GM08714 (cell line): ENCODE measurements at regions not wholly inside any gene's neighbourhood (a gene's known extent, or its start where the extent isn't known, plus 50 kb on each side); places are given as distances from the start of the nearest gene placed in this dataset.

Experiments used
- H3K4me3 ChIP-seq: fragments of 200-500 bp; sonication (Bioruptor generic); 2 replicates; pipeline ENCODE4 v1.5.1; 2014; ENCODE audit warnings: mild to moderate bottlenecking, low read length, inconsistent platforms
- ZNF274 ChIP-seq: IDR thresholded peaks from 2 replicates; pipeline ENCODE4 v1.6.1; 2012; ENCODE audit warnings: mild to moderate bottlenecking, low read depth, low read length

DNA sequence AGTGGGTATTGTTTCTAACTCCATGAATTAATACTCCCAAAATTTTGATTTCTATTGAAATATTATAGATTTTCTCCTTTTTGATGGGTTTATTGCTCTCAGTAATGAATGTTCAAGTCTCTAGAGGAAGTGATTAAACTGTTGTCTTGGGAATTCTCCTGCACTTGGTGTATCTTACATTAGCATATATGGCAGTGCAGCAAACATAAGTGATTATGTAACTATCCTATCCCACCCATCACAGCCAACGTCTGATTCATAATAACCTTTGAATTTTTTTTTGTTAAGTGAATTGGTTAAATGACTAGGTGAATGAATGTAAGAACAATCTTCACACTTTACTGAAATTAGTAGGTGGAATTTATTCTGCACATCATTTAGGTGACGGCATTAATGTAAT is 483.7 kb downstream of the TAF11L14 start:
- TF ChIP-seq ZNF274, result no peak
- H3K4me3 ChIP-seq, result no peak overlapping the region

DNA sequence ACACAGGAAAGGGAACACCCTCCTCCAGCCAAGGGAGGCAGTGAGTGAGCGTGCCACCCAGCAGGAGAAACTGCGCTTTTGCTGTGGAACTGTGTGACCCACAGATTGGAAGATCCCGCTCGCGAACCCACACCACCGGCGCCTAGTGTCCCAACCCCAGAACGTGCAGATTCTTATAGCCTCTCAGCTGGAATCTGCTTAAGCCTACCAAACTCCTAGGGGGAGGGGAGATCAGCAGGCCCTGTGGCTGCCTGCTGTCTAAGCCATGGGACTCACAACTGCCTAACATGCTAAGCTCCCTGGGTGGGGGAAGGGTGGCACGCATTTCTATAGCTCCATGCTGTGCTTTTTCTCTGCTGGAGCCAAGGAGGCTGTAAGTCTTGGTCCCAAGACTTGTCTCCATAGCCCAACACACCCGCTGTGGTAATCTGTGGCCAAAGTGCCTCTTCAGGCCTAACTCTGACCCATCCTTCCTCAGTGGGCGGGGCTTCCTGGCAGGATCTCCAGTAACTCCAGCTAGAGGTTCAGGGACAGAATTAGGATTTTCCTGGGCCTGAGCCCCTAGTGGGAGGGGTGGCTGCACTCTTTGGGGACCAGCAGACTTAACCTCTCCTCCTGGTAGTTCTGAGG is 485.0 kb downstream of the TAF11L14 start:
- TF ChIP-seq ZNF274, result no peak
- no peak overlapping the region for H3K4me3 ChIP-seq

DNA sequence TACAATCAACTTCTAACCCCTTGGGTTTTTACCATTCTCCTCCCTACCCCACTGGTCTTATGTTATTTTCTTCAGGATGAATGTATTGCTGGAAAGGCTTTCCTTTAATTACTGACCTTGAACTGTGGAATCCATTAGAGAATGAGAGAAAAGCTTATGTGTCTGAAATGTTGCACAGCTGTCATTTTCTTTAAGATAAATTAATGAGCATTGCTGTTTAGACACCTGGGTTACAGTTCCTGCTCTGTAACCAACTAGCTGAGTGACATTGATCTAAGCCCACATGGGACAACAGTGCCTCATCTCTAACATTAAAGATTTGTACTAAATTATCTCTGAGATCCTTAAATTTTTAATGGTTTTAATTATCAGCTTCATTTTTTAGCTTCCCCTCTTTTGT is 507.0 kb downstream of the TAF11L14 start:
- no peak for TF ChIP-seq ZNF274
- no peak overlapping the region for H3K4me3 ChIP-seq

DNA sequence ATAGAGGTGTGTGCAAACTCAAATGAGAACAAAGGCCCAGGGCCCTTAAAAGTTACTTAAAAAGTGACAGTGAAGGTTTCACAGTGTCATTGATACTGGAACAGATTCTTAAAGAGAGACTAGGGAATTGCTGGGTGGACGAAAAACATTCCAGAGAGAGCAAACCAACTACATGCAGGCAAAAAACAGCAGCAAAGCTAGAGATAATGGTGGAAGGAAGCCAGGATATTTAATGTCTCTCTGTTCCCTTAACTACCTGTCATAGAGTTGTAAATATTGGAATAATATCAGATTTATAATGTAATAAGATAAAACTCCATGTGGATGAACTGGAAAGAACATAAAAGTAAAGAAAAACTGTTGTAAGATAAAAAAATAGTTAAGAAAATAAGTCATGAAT is 508.6 kb downstream of the TAF11L14 start:
- TF ChIP-seq ZNF274, result no peak
- H3K4me3 ChIP-seq, result no peak overlapping the region

DNA sequence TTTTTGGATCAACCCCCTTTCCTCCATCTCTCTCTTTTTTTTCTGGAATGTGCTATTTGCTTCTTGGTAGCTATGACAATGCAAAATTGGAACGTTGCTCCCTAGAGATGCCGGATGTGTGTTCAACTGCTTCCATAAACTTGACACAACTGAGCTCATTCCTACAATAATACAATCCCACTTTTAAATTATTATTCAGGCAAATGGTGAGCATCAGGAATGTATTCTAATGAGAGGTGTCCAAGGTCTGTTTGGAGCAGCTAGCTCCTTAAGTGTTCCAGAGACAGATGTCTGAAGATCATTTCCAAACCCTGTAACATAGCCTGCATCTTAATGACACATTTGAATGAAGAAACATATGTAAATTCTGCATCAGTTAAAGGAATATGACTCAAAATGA is 518.4 kb downstream of the TAF11L14 start:
- no peak overlapping the region for H3K4me3 ChIP-seq
- no peak for TF ChIP-seq ZNF274

DNA sequence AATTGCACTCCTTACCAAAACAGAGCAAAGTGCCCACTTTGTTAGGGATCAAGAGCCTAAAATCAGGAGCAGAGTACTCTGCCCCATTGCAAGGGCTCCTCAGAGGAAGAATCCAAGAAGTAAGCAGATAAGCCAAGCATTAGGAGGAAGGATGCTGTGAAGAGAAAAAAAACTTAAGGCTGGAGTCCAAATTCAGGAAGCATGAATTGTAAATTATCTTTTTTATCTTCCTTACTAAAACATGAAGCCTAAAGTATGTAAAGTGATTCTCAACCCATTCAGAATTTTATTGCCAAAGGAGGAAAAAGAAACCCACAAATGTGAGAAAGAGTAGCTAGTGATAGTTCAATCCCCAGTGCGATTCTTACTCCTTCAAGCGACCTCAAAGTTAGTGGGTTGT is 523.9 kb downstream of the TAF11L14 start:
- no peak overlapping the region for H3K4me3 ChIP-seq
- TF ChIP-seq ZNF274, result no peak

DNA sequence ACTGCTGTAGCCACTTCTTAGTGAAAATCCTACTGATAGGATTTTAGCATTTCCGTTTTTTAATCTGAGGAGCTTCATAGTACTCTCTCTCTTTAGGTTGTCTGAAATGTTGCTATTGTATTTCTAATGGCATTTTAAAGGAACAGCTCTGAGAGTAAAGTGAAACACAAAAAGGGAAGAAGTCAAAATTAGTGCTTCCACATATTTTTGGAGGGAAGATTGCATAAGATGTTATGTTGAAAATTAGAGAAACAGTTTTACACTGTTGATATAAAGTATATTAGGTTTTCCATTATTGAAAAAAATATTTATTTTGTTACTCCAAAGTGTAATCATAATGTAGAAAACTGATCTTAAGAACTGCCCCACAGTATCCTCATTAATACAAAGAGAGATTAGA is 525.1 kb downstream of the TAF11L14 start:
- no peak for TF ChIP-seq ZNF274

DNA sequence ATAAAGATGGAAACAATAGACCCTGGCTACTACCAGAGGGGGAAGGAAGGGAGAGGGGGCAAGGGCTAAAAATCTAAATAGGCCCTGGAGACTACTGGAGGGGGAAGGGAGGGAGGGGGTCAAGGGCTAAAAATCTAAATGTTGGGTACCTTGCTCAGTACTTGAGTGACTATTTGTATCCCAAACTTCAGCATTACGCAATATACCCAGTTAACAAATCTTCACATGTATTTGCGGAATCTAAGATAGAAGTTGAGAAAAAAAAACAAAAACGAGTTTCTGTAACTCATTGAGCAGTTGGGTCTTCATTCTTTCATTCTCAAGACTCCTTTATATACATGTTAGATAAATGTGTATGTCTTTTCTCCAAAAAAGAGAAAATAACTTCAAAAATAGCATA is 537.4 kb downstream of the TAF11L14 start:
- TF ChIP-seq ZNF274, result no peak
- H3K4me3 ChIP-seq, result no peak overlapping the region

More for the DNA sequence above, 525.1 kb downstream of the TAF11L14 start:
- no peak overlapping the region for H3K4me3 ChIP-seq

DNA sequence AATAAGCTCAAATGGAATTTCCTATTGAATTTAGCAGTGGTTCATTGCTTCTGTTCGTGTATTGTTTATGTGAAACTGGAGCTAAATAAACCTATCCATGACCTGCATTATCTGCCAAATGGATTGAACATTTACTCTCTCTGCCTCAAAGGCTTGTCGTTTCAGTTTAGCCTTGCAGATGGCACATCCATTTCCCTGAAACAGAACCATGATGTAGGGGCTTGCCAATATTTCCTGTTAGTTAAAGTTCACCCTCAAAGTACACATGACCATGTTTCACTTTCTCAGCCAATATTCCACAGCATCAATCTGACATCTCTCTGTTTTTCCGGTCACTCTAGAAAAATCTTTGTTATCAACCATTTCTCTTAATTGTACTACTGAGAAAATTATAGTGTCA is 545.3 kb downstream of the TAF11L14 start:
- no peak for TF ChIP-seq ZNF274
- H3K4me3 ChIP-seq, result no peak overlapping the region

DNA sequence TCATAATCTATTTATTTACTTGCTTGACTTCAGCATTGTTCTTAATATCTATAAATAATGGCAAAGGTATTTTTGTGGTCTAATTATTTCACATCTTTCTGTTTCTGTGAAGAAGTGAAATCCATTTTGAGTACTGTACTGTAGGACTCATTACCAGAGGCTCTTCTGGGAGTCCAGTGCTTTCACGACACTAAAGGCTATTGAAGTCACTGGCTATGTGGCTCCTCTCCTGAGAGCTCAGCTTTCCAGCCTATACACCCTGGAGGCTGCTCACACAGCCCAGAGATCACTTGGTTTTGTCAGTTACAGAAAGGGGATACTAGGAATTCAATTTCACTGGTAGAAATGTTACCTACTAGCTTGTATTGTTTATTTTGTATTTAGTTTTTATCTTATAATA is 547.3 kb downstream of the TAF11L14 start:
- no peak for TF ChIP-seq ZNF274
- no peak overlapping the region for H3K4me3 ChIP-seq

DNA sequence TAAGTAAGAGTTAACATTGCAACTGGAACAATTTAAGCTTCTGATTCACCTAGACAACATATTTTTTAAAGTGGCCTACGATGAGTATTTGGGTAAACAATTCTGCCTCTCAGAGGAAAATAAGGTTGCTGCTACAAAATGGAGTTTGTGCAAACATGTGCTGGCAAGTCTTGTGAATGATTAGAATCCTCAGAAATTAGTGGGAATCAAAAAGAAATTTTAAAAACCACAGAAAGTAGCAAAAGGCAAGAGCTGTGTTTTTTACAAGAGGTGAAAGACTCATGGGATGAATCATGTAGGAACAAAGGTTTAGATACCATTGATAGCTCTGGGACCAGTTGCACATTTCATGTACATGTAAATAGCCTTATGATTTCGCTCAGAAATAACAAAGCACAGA is 561.6 kb downstream of the TAF11L14 start:
- TF ChIP-seq ZNF274, result no peak
- H3K4me3 ChIP-seq, result no peak overlapping the region

DNA sequence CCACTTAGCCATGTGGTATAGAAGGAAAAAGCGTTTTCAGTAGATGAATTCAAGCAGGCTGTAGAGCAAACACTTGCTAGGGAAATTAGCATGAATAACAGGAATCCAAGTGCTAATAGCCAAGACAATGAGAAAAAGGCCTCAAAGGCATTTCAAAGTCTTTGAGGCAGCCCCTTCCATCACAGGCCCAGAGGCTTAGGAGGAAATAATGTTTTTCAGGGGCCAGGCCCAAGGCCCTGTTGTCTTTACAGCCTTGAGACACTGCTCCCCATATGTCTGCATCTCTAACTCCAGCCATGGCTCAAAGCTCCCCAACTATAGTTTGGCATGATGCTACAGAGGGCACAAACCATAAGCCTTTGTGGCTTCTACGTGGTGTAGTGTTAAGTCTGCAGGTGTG is 563.5 kb downstream of the TAF11L14 start:
- no peak overlapping the region for H3K4me3 ChIP-seq
- TF ChIP-seq ZNF274, result no peak

DNA sequence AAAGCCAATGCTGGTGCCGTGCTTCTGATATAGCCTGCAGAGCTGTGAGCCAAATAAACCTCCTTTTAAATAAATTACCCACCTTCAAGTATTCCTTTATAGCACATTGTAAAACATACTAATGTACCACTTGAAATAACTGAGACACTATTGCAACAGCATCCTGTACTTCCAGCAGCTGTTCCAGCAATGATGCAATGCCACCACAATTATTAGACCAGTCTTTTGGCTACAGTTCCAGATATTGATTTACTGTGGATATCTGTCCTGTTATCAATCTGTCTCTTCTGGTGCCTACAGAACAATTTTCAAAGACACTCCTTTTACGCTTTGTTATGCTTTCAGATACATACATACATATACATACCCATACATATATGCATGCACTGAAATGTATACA is 567.9 kb downstream of the TAF11L14 start:
- no peak overlapping the region for H3K4me3 ChIP-seq
- TF ChIP-seq ZNF274, result no peak

DNA sequence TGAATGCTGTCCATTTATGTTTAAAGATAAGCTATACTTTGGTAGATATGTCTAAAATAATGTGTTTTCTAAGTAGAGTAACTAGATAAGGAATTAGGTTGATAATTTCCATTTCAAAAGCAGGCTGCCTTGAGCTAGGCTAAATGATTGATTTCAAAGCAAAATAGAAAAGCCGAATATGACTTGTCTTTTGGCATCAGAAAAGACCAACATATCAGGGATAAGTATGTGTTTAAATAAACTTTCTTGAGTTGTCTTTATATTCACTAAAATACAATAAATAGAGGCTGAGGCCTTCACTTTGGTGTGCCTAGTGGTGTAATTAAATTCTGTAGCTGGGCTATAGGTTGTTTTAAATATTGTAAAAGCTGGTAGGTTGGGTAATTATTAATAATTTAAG is 569.0 kb downstream of the TAF11L14 start:
- H3K4me3 ChIP-seq, result no peak overlapping the region
- TF ChIP-seq ZNF274, result no peak

DNA sequence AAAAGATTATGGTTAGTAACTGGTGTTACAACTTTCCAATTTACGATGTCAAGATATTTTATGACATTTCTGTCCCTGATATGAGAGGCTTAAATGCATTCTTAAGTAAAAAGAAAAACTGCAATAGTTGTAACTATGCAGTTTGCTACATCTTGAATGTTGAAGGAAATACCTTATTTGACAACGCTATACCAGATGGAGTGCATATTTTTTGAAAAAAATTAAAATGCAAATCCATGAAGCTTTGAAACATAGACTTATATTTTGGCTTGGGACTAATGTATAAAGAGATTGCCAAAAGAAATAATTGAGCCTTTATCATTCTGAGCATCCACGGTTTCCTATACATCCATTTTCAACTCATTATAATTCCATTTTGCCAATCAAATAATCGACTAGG is 579.4 kb downstream of the TAF11L14 start:
- no peak for TF ChIP-seq ZNF274
- no peak overlapping the region for H3K4me3 ChIP-seq

DNA sequence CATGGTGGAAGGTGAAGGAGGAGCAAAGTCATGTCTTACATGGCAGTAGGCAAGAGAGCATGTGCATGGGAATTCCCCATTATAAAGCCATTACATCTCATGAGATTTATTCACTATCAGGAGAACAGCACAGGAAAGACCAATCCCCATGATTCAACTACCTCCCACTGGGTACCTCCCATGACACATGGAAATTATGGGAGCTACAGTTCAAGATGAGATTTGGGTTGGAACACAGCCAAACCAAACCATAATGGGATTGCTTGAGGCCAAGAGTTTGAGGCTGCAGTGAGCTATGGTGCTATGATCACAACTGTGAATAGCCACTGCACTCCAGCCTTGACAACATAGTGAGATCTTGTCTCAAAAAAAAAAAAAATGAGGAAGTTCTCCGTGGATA is 581.8 kb downstream of the TAF11L14 start:
- no peak for TF ChIP-seq ZNF274
- no peak overlapping the region for H3K4me3 ChIP-seq
